Vagina (tissue), 2 donors: ENCODE measurements at regions not wholly inside any gene's neighbourhood (a gene's known extent, or its start where the extent isn't known, plus 50 kb on each side); places are given as distances from the start of the nearest gene placed in this dataset.

Source experiments
- POLR2A ChIP-seq, 2 donors: fragments of 450-650 bp; IDR thresholded peaks; one replicate each; pipeline ENCODE4 v1.6.1; 2017; ENCODE audit warnings: antibody characterized with exemption in 2 of 2, mild to moderate bottlenecking in 2 of 2, moderate library complexity in 2 of 2
- TF ChIP-seq, protein P1 (sequence below), 3 experiments: fragments of 450-650 bp in 2 of 3; fragments of 200-600 bp in 1 of 3; sonication (generic) in 1 of 3; IDR thresholded peaks; one replicate each; pipeline ENCODE4 v1.5.1; 2017 to 2019; ENCODE audit warnings: antibody characterized with exemption in 3 of 3, mild to moderate bottlenecking in 2 of 3, moderate library complexity in 2 of 3

DNA sequence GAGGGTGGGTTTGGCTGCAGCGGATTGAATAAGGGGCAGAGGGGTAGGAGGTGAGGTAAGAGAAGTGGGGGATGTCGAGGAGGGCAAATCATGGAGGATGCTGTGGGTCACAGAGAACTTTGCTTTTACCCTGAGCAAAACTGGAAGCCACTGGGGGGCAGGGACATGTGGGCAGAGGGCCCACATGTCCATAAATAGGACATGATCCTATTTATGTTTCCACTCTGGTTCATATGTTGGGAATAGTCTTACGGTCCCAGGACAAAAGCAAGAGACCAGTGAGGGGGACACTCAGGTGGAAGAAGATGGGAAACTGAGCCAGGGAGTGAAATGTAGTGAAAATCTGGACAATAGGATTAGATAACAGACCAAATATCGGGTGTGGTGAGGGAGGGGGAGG is 85.5 kb upstream of the MRPS22 start:
- TF ChIP-seq, protein P1, sequence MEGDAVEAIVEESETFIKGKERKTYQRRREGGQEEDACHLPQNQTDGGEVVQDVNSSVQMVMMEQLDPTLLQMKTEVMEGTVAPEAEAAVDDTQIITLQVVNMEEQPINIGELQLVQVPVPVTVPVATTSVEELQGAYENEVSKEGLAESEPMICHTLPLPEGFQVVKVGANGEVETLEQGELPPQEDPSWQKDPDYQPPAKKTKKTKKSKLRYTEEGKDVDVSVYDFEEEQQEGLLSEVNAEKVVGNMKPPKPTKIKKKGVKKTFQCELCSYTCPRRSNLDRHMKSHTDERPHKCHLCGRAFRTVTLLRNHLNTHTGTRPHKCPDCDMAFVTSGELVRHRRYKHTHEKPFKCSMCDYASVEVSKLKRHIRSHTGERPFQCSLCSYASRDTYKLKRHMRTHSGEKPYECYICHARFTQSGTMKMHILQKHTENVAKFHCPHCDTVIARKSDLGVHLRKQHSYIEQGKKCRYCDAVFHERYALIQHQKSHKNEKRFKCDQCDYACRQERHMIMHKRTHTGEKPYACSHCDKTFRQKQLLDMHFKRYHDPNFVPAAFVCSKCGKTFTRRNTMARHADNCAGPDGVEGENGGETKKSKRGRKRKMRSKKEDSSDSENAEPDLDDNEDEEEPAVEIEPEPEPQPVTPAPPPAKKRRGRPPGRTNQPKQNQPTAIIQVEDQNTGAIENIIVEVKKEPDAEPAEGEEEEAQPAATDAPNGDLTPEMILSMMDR (IDR thresholded peaks at IDR 0.05): no peak
- TF ChIP-seq POLR2A (IDR thresholded peaks at IDR 0.05): no peak
